PC-3 (cell line): ENCODE measurements at regions not wholly inside any gene's neighbourhood (a gene's known extent, or its start where the extent isn't known, plus 50 kb on each side); places are given as distances from the start of the nearest gene placed in this dataset.

Source experiments
- ATAC-seq: fragments of 200-7000 bp; cut with Tn5 transposase; 2 replicates; pipeline ENCODE4 v1.9.1; 2020; ENCODE audit warnings: mild to moderate bottlenecking, moderate library complexity
- BruUV-seq: library from RNA; stranded (reverse); fragments of 400-500 nt; replicated peaks from 2 replicates; lab custom pipeline; 2021; lab: Mats Ljungman, UMichigan
- CTCF ChIA-PET: fragments of 300-600 bp; sonication (Branson Sonifier 250); formaldehyde crosslinking; loops from one replicate; lab custom pipeline; 2022; ENCODE audit warnings: antibody characterized with exemption; lab: Charles Lee
- POLR2A ChIA-PET: fragments of 300-600 bp; sonication (Branson Sonifier 250); formaldehyde crosslinking; loops from one replicate; lab custom pipeline; 2022; ENCODE audit warnings: antibody characterized with exemption; ENCODE audit not compliant: unreplicated experiment; lab: Charles Lee
- DNase-seq: peaks from one replicate; pipeline ENCODE4 v3.0.0-alpha.2; 2015
- H2AFZ ChIP-seq: fragments of 300-600 bp; sonication (generic); 2 replicates; pipeline ENCODE4 v1.6.0; 2016; ENCODE audit warnings: antibody characterized with exemption, low read length
- H3F3A ChIP-seq: fragments of 300-600 bp; sonication (generic); one replicate; pipeline ENCODE4 v1.6.0; 2017; ENCODE audit warnings: antibody characterized with exemption, low read length, control low read depth, mild to moderate bottlenecking; ENCODE audit not compliant: unreplicated experiment
- H3K27ac ChIP-seq: fragments of 300-600 bp; sonication (generic); 2 replicates; pipeline ENCODE4 v1.5.1; 2016; ENCODE audit warnings: mild to moderate bottlenecking, low read length
- H3K27me3 ChIP-seq: fragments of 300-600 bp; sonication (generic); 2 replicates; pipeline ENCODE4 v1.6.1; 2016; ENCODE audit warnings: low read length, mixed read lengths
- H3K36me3 ChIP-seq: fragments of 300-600 bp; sonication (generic); 2 replicates; pipeline ENCODE4 v1.6.1; 2016; ENCODE audit warnings: low read depth, mixed run types, low read length, mixed read lengths
- H3K4me1 ChIP-seq: fragments of 300-600 bp; sonication (generic); 2 replicates; pipeline ENCODE4 v1.5.1; 2016; ENCODE audit warnings: low read length; ENCODE audit not compliant: insufficient read depth
- H3K4me2 ChIP-seq: fragments of 300-600 bp; sonication (generic); 2 replicates; pipeline ENCODE4 v1.6.0; 2016; ENCODE audit warnings: low read length
- H3K4me3 ChIP-seq: fragments of 300-600 bp; sonication (generic); 2 replicates; pipeline ENCODE4 v1.5.1; 2016; ENCODE audit warnings: mild to moderate bottlenecking, low read length, mixed read lengths
- H3K79me2 ChIP-seq: fragments of 300-600 bp; sonication (generic); 2 replicates; pipeline ENCODE4 v1.6.1; 2017; ENCODE audit warnings: low read length, mixed read lengths
- H3K9ac ChIP-seq: fragments of 300-600 bp; sonication (generic); 2 replicates; pipeline ENCODE4 v1.6.0; 2016; ENCODE audit warnings: mild to moderate bottlenecking, low read length
- H3K9me2 ChIP-seq: fragments of 300-600 bp; sonication (generic); replicated peaks from 2 replicates; pipeline ENCODE4 v1.6.1; 2016; ENCODE audit warnings: mixed run types, low read length, mixed read lengths
- H3K9me3 ChIP-seq: fragments of 300-600 bp; sonication (generic); 2 replicates; pipeline ENCODE4 v1.6.1; 2016; ENCODE audit warnings: low read length, mixed read lengths
- H4K20me1 ChIP-seq: fragments of 300-600 bp; sonication (generic); 2 replicates; pipeline ENCODE4 v1.6.1; 2016; ENCODE audit warnings: low read length, mixed read lengths
- EZH2 ChIP-seq: fragments of 300-600 bp; sonication (generic); IDR thresholded peaks from one replicate; pipeline ENCODE4 v1.6.1; 2017; ENCODE audit warnings: antibody characterized with exemption, mild to moderate bottlenecking, low read length; ENCODE audit not compliant: unreplicated experiment
- EZH2phosphoT487 ChIP-seq: fragments of 300-600 bp; sonication (generic); IDR thresholded peaks from 2 replicates; pipeline ENCODE4 v1.6.1; 2018; ENCODE audit warnings: mild to moderate bottlenecking, antibody characterized with exemption, low read length, borderline replicate concordance
- intact Hi-C: fragments of 100-400 bp; cut with micrococcal nuclease; formaldehyde crosslinking; loops from 2 replicates; pipeline ENCODE4 v1.9.0; 2023
- TF ChIP-seq, protein P1 (sequence below): fragments of 300-600 bp; sonication (generic); conservative IDR thresholded peaks from 2 replicates; pipeline ENCODE4 v1.5.1; 2017; ENCODE audit warnings: antibody characterized with exemption, low read depth, mild to moderate bottlenecking, low read length

DNA sequence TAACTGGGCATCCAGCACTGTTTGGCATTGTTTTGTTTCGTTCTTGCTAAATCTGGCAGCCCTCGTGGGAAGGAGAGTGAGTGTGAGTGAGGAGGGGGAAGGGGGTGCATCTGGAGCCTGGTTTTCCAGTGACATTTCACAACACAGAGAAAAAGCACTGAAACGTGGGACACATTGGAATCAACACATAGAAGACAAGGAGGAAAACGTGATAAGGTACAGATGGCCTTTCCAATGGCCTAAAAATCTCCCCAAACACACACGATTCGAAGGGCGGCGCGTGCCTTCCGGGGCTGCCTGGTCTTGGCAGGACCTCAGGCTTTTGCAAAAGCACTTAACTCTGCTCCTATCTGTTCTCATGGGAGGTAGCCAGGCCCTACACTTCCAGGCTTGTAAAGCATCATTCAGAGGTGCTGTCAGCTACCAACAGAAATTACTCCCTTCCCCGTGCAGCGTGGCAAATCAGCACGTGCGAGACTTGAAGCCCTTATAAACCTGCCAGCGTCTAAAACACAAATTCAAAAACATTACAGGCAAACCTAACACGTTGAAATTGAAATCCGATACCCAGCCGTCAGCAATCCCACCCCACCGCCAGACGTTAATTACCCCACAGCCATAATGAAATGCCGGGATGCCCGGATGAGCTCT is 129.4 kb downstream of the OLFM1 start:
- no peak overlapping the region for H3K4me2 ChIP-seq
- ChIA-PET POLR2A (interaction anchor here (0.6 kb wide), 1 partner anchor 260 kb away, joined by 9 read pairs; no protein-coding TSS in a partner anchor), CTCF (no interaction called here)
- no peak for DNase-seq
- peaks cover 38% of the 10 kb centered on the region for H3K27me3 ChIP-seq
- no peaks in the 10 kb centered on the region for H3K9me2 ChIP-seq
- H3K9me3 ChIP-seq: no peaks in the 10 kb centered on the region
- ATAC-seq: no peak
- H3K4me1 ChIP-seq: no peaks in the 10 kb centered on the region
- H4K20me1 ChIP-seq: no peaks in the 10 kb centered on the region
- no peak overlapping the region for H3K4me3 ChIP-seq
- no peak overlapping the region for H3K9ac ChIP-seq
- no peaks in the 10 kb centered on the region for H3F3A ChIP-seq
- BruUV-seq: no TSS peak
- intact Hi-C loops: no loop called here
- H3K27ac ChIP-seq: no peak overlapping the region
- TF ChIP-seq EZH2phosphoT487 (no peak), EZH2 (no peak)
- TF ChIP-seq, protein P1, sequence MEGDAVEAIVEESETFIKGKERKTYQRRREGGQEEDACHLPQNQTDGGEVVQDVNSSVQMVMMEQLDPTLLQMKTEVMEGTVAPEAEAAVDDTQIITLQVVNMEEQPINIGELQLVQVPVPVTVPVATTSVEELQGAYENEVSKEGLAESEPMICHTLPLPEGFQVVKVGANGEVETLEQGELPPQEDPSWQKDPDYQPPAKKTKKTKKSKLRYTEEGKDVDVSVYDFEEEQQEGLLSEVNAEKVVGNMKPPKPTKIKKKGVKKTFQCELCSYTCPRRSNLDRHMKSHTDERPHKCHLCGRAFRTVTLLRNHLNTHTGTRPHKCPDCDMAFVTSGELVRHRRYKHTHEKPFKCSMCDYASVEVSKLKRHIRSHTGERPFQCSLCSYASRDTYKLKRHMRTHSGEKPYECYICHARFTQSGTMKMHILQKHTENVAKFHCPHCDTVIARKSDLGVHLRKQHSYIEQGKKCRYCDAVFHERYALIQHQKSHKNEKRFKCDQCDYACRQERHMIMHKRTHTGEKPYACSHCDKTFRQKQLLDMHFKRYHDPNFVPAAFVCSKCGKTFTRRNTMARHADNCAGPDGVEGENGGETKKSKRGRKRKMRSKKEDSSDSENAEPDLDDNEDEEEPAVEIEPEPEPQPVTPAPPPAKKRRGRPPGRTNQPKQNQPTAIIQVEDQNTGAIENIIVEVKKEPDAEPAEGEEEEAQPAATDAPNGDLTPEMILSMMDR: no peak
- no peaks in the 10 kb centered on the region for H3K36me3 ChIP-seq
- H2AFZ ChIP-seq: no peak overlapping the region
- H3K79me2 ChIP-seq: no peaks in the 10 kb centered on the region

DNA sequence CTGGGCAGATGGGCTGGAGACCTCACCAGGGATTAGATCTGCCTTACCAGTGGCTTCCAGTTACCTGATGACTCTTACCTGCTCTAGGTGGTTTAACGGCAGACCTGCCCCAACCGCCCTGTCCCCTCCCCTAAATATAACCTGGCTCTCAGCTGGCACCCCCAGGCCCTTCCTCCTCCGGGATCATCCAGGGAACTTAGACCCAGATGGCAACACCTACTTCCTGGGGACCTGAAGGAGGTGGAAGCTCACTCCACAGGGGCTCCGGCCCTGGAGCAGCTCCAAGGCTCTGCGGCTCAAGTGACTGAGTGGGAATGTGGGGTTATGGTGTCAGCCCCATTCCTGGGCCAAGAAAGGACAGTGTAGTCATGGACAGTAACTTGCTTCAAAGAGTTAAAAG is 130.4 kb downstream of the OLFM1 start:
- TF ChIP-seq EZH2phosphoT487 (no peak), EZH2 (no peak)
- TF ChIP-seq, protein P1: no peak
- CTCF ChIA-PET: no interaction called here
- H3K9ac ChIP-seq: no peak overlapping the region
- BruUV-seq: no TSS peak
- H4K20me1 ChIP-seq: no peaks in the 10 kb centered on the region
- no peaks in the 10 kb centered on the region for H3K36me3 ChIP-seq
- H3K4me3 ChIP-seq: no peak overlapping the region
- ATAC-seq (no peak), DNase-seq (no peak)
- H3K4me2 ChIP-seq: no peak overlapping the region
- H3K9me2 ChIP-seq: no peaks in the 10 kb centered on the region
- no peaks in the 10 kb centered on the region for H3K79me2 ChIP-seq
- intact Hi-C loops: no loop called here
- H3K27me3 ChIP-seq: peaks cover 38% of the 10 kb centered on the region
- no peaks in the 10 kb centered on the region for H3F3A ChIP-seq
- H3K9me3 ChIP-seq: no peaks in the 10 kb centered on the region
- H3K4me1 ChIP-seq: no peaks in the 10 kb centered on the region
- H3K27ac ChIP-seq: no peak overlapping the region
- POLR2A ChIA-PET: no interaction called here
- no peak overlapping the region for H2AFZ ChIP-seq

DNA sequence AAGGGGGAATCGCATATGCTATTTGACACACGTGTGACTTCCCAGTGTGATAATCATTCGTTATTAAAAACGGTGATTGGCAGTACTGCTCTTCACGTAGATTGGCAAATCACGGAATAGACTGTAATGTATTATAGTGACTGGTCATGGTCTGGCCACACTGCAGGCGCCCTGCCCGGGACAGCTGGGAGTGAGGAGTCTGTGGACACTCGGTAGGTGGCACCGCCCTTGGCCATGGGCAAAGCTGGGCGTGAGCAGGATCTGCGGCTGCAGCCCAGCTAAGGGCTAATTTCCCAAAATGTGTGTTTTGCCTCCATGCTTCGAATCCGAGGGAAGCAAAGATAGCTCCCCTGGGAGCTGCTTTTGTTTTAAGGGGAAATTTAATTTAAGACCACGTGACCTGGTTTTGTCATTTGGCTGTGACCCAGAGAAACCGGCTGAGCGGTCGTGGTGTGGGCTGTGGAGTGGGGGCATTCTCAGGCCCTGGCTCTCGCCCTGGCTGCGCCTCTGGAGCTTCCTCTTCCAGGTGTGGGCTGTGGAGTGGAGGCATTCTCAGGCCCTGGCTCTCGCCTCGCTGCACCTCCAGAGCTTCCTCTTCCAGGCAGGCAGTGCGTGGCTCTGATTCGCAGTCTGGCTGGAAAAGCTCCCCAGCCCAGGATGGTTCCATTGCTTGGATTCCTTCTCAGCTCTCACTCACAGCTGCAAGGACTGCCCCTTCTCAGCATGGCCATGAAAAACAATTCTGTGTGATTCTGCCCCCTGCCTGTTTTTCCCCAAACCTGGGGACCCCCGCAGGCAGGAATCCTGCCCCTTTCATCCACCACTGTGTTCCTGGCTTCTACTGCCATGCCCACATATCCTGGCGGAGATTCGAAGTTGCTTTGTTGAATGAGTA is 131.1 kb downstream of the OLFM1 start:
- Histone ChIP-seq H3K9ac (no peak overlapping the region), H3K9me2 (no peaks in the 10 kb centered on the region), H4K20me1 (no peaks in the 10 kb centered on the region), H3K9me3 (no peaks in the 10 kb centered on the region), H3K4me3 (no peak overlapping the region), H3K79me2 (no peaks in the 10 kb centered on the region), H2AFZ (no peak overlapping the region), H3K4me1 (no peaks in the 10 kb centered on the region), H3K4me2 (no peak overlapping the region), H3K36me3 (no peaks in the 10 kb centered on the region), H3K27me3 (peaks cover 38% of the 10 kb centered on the region), H3F3A (no peaks in the 10 kb centered on the region), H3K27ac (no peak overlapping the region)
- intact Hi-C loops: no loop called here
- ChIA-PET POLR2A (no interaction called here), CTCF (no interaction called here)
- DNase-seq (no peak), ATAC-seq (no peak)
- TF ChIP-seq EZH2 (no peak), EZH2phosphoT487 (no peak)
- TF ChIP-seq, protein P1: no peak
- BruUV-seq: no TSS peak
